ENCODE measurements at regions not wholly inside any gene's neighbourhood (a gene's known extent, or its start where the extent isn't known, plus 50 kb on each side); places are given as distances from the start of the nearest gene placed in this dataset.

- TF ChIP-seq CTCF (IDR thresholded peaks at IDR 0.05) (no peak), POLR2A (IDR thresholded peaks at IDR 0.05) (no peak)
- Histone ChIP-seq H3K4me1 (peaks cover 0 to 16% (median 3%) of the 10 kb centered on the region in 4 donors), H3K27ac (no peak overlapping the region), H3K4me3 (no peak overlapping the region), H3K36me3 (no peaks in the 10 kb centered on the region), H3K9me3 (no peaks in the 10 kb centered on the region), H3K27me3 (no peaks in the 10 kb centered on the region)
- 63% methylated on average over 1 of the region's 1 CpG for WGBS (ENCODE audit: insufficient coverage, low coverage, low lambda C conversion rate, missing lambda C conversion rate)
- intact Hi-C loops (cut with DNase I): no loop called here
- no peak for ATAC-seq
- no peak for DNase-seq
Observed at GRCh38 chr1:232754930-232755329, 50.3 kb upstream of the MAP10 start.

Small RNA genes lying in the stretch of these regions (small RNA-seq; reads per million reads assigned to genes)
- gene RNU6-1211P: 0 reads per million in 2 experiments

Data from right lobe of liver (tissue), 6 donors.